RWPE2 (cell line): ENCODE measurements at regions not wholly inside any gene's neighbourhood (a gene's known extent, or its start where the extent isn't known, plus 50 kb on each side); places are given as distances from the start of the nearest gene placed in this dataset.

ENCODE experiments used
- ATAC-seq: fragments of 200-7000 bp; cut with Tn5 transposase; 3 replicates; pipeline ENCODE4 v1.9.1; 2021; ENCODE audit warnings: low read depth
- DNase-seq: peaks from one replicate; pipeline ENCODE4 v3.0.0-alpha.2; 2020; ENCODE audit warnings: low spot score
- H3K27ac ChIP-seq: fragments of 450-650 bp; 2 replicates; pipeline ENCODE4 v1.5.1; 2017; ENCODE audit warnings: mild to moderate bottlenecking; ENCODE audit not compliant: poor library complexity, severe bottlenecking
- H3K27me3 ChIP-seq: fragments of 250-450 bp; sonication (Bioruptor Pico); 2 replicates; pipeline ENCODE4 v1.5.1; 2021; ENCODE audit warnings: mild to moderate bottlenecking, moderate library complexity; ENCODE audit not compliant: insufficient read depth, poor library complexity, severe bottlenecking
- H3K36me3 ChIP-seq: fragments of 250-450 bp; sonication (Bioruptor Pico); 2 replicates; pipeline ENCODE4 v1.5.1; 2020; ENCODE audit warnings: low read depth, mild to moderate bottlenecking, moderate library complexity
- H3K4me1 ChIP-seq: fragments of 250-450 bp; sonication (Bioruptor Pico); 2 replicates; pipeline ENCODE4 v1.5.1; 2021; ENCODE audit warnings: mild to moderate bottlenecking, moderate library complexity; ENCODE audit not compliant: insufficient read depth, poor library complexity, severe bottlenecking
- H3K4me3 ChIP-seq: fragments of 250-450 bp; sonication (Bioruptor Pico); 2 replicates; pipeline ENCODE4 v1.5.1; 2021; ENCODE audit warnings: mild to moderate bottlenecking, moderate library complexity; ENCODE audit not compliant: severe bottlenecking
- H3K9me3 ChIP-seq: fragments of 250-450 bp; sonication (Bioruptor Pico); 2 replicates; pipeline ENCODE4 v1.5.1; 2021; ENCODE audit warnings: mild to moderate bottlenecking, moderate library complexity; ENCODE audit not compliant: severe bottlenecking
- TF ChIP-seq, protein P1 (sequence below): fragments of 450-650 bp; IDR thresholded peaks from one replicate; pipeline ENCODE4 v1.5.1; 2017; ENCODE audit warnings: mild to moderate bottlenecking, moderate library complexity; ENCODE audit not compliant: poor library complexity, severe bottlenecking

DNA sequence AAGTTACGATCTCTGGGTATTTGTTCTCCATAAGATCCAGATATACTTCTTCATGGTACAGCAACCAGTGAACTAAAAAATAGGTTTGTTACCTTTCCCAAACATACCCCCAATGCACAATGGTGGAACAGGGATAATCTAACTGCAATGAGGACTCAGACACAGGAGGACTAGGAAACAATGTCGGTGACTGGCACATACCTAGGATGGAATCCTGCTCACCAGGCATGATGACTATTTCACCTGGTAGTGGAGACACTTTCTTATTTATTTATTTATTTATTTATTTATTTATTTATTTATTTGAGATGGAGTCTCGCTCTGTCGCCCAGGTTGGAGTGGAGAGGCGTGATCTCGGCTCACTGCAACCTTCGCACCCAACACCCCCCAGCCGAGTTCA, 159.9 kb upstream of the CCNH start:
- H3K9me3 ChIP-seq: no peaks in the 10 kb centered on the region
- no peaks in the 10 kb centered on the region for H3K4me1 ChIP-seq
- no peak for ATAC-seq
- H3K27me3 ChIP-seq: no peaks in the 10 kb centered on the region
- H3K36me3 ChIP-seq: no peaks in the 10 kb centered on the region
- no peak overlapping the region for H3K4me3 ChIP-seq
- TF ChIP-seq, protein P1, sequence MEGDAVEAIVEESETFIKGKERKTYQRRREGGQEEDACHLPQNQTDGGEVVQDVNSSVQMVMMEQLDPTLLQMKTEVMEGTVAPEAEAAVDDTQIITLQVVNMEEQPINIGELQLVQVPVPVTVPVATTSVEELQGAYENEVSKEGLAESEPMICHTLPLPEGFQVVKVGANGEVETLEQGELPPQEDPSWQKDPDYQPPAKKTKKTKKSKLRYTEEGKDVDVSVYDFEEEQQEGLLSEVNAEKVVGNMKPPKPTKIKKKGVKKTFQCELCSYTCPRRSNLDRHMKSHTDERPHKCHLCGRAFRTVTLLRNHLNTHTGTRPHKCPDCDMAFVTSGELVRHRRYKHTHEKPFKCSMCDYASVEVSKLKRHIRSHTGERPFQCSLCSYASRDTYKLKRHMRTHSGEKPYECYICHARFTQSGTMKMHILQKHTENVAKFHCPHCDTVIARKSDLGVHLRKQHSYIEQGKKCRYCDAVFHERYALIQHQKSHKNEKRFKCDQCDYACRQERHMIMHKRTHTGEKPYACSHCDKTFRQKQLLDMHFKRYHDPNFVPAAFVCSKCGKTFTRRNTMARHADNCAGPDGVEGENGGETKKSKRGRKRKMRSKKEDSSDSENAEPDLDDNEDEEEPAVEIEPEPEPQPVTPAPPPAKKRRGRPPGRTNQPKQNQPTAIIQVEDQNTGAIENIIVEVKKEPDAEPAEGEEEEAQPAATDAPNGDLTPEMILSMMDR: no peak
- H3K27ac ChIP-seq: no peak overlapping the region
- DNase-seq: no peak

DNA sequence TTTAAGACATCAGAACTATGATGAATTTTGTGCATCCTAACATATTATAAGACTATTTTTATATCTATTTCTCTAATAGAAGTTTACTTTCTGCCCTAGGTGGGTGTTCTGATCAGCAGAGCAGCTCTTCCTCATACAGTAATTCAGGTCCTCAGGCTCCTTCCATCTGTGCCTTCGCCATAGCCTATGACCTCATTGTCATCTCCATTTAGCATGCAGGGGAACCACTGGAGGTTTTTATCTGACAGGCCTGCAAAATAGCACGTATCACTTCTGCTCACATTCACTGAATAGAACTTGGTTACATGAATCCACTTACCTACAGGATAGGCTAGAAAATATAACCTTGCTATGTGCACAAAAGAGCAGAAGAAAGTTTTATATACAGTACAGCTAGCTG, 159.4 kb upstream of the CCNH start:
- Histone ChIP-seq H3K4me1 (no peaks in the 10 kb centered on the region), H3K36me3 (no peaks in the 10 kb centered on the region), H3K9me3 (no peaks in the 10 kb centered on the region), H3K27ac (no peak overlapping the region), H3K4me3 (no peak overlapping the region), H3K27me3 (no peaks in the 10 kb centered on the region)
- DNase-seq: no peak
- TF ChIP-seq, protein P1: no peak
- ATAC-seq: no peak

GRCh38 chr5:87570366-87570765, 157.6 kb upstream of the CCNH start:
- ATAC-seq: no peak
- no peak for DNase-seq

GRCh38 chr5:87562068-87562467, 149.3 kb upstream of the CCNH start:
- no peak overlapping the region for H3K27ac ChIP-seq
- ATAC-seq (no peak), DNase-seq (no peak)

More at GRCh38 chr5:87570366-87570765, 157.6 kb upstream of the CCNH start:
- Histone ChIP-seq H3K4me1 (no peaks in the 10 kb centered on the region), H3K36me3 (no peaks in the 10 kb centered on the region), H3K4me3 (no peak overlapping the region), H3K9me3 (no peaks in the 10 kb centered on the region), H3K27ac (no peak overlapping the region), H3K27me3 (no peaks in the 10 kb centered on the region)
- TF ChIP-seq, protein P1: no peak

GRCh38 chr5:87560528-87560927, 147.8 kb upstream of the CCNH start:
- Histone ChIP-seq H3K36me3 (no peaks in the 10 kb centered on the region), H3K27ac (no peak overlapping the region), H3K9me3 (no peaks in the 10 kb centered on the region), H3K27me3 (peaks cover 7% of the 10 kb centered on the region), H3K4me1 (no peaks in the 10 kb centered on the region), H3K4me3 (no peak overlapping the region)
- TF ChIP-seq, protein P1: no peak
- no peak for DNase-seq
- ATAC-seq: no peak

More at GRCh38 chr5:87562068-87562467, 149.3 kb upstream of the CCNH start:
- H3K9me3 ChIP-seq: no peaks in the 10 kb centered on the region
- TF ChIP-seq, protein P1: no peak
- H3K27me3 ChIP-seq: peaks cover 4% of the 10 kb centered on the region
- H3K4me3 ChIP-seq: no peak overlapping the region
- H3K4me1 ChIP-seq: no peaks in the 10 kb centered on the region
- H3K36me3 ChIP-seq: no peaks in the 10 kb centered on the region
